Upper lobe of right lung (tissue), 1 donor: ENCODE measurements at regions not wholly inside any gene's neighbourhood (a gene's known extent, or its start where the extent isn't known, plus 50 kb on each side); places are given as distances from the start of the nearest gene placed in this dataset.

ENCODE experiments used
- ATAC-seq: fragments of 200-7000 bp; cut with Tn5 transposase; one replicate; pipeline ENCODE4 v1.9.1; 2020; ENCODE audit warnings: mild to moderate bottlenecking, moderate library complexity
- DNase-seq: peaks from one replicate; pipeline ENCODE4 v3.0.0-alpha.2; 2020
- H3K27ac ChIP-seq: fragments of 200-600 bp; one replicate; pipeline ENCODE4 v1.8.0; 2022
- H3K27me3 ChIP-seq: fragments of 200-600 bp; one replicate; pipeline ENCODE4 v1.8.0; 2022; ENCODE audit warnings: mild to moderate bottlenecking
- H3K36me3 ChIP-seq: fragments of 200-600 bp; one replicate; pipeline ENCODE4 v1.8.0; 2022
- H3K4me1 ChIP-seq: fragments of 200-600 bp; one replicate; pipeline ENCODE4 v1.8.0; 2022
- H3K4me3 ChIP-seq: fragments of 200-600 bp; one replicate; pipeline ENCODE4 v1.8.0; 2022; ENCODE audit warnings: mild to moderate bottlenecking
- H3K9me3 ChIP-seq: fragments of 200-600 bp; one replicate; pipeline ENCODE4 v1.8.0; 2022
- intact Hi-C: fragments of 100-400 bp; cut with DNase I; formaldehyde crosslinking; loops from one replicate; pipeline ENCODE4 v1.11.0; 2022
- TF ChIP-seq, protein P1 (sequence below): fragments of 200-600 bp; IDR thresholded peaks from one replicate; pipeline ENCODE4 v1.8.0; 2022; ENCODE audit warnings: antibody characterized with exemption
- donor health status: DM: no; HTN: yes; CAD: no; lungs with severe emphysema.

DNA sequence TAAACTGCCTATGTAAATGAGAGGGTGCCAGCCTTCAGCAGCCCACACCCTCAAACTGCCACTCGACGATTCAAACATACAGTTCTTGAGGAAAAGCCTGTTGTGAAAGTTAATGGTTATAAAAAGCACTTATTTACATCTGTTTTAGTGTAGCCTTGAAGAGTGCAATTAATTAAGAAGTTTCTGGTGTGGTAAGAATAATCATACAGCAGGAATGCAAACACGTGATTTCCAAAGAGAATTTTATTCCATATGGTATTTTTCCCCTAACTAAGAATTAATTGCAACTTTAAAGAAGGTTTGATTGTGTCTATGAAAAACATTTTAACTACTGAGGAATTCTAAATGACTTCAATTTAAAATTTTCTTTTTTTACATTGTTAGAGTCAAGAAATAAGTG, 176.3 kb upstream of the PITX2 start:
- DNase-seq: no peak
- Histone ChIP-seq H3K4me1 (no peaks in the 10 kb centered on the region), H3K27ac (no peak overlapping the region), H3K9me3 (no peaks in the 10 kb centered on the region), H3K27me3 (no peaks in the 10 kb centered on the region), H3K4me3 (no peak overlapping the region), H3K36me3 (no peaks in the 10 kb centered on the region)
- TF ChIP-seq, protein P1, sequence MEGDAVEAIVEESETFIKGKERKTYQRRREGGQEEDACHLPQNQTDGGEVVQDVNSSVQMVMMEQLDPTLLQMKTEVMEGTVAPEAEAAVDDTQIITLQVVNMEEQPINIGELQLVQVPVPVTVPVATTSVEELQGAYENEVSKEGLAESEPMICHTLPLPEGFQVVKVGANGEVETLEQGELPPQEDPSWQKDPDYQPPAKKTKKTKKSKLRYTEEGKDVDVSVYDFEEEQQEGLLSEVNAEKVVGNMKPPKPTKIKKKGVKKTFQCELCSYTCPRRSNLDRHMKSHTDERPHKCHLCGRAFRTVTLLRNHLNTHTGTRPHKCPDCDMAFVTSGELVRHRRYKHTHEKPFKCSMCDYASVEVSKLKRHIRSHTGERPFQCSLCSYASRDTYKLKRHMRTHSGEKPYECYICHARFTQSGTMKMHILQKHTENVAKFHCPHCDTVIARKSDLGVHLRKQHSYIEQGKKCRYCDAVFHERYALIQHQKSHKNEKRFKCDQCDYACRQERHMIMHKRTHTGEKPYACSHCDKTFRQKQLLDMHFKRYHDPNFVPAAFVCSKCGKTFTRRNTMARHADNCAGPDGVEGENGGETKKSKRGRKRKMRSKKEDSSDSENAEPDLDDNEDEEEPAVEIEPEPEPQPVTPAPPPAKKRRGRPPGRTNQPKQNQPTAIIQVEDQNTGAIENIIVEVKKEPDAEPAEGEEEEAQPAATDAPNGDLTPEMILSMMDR: no peak
- no peak for ATAC-seq
- intact Hi-C loops: no loop called here

DNA sequence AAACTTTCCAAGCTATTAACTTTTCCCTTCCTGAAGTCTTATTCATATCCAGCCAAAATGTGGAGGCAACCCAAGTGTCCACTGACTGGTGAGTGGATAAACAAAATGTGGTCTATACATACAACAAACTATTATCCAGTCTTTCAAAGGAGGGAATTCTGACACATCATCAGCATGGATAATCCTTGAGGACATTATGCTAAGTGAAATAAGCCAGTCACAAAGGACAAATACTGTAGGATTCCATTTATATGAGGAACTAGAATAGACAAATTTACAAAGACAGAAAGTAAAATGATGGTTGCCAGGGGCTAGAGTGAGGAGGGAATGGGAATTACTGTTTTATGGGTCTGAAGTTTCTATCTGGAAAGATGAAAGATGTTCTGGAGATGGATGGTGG, 178.7 kb upstream of the PITX2 start:
- TF ChIP-seq, protein P1: no peak
- intact Hi-C loops: no loop called here
- Histone ChIP-seq H3K4me3 (no peak overlapping the region), H3K27ac (no peak overlapping the region), H3K36me3 (no peaks in the 10 kb centered on the region), H3K9me3 (no peaks in the 10 kb centered on the region), H3K27me3 (no peaks in the 10 kb centered on the region), H3K4me1 (no peaks in the 10 kb centered on the region)
- ATAC-seq (no peak), DNase-seq (no peak)

DNA sequence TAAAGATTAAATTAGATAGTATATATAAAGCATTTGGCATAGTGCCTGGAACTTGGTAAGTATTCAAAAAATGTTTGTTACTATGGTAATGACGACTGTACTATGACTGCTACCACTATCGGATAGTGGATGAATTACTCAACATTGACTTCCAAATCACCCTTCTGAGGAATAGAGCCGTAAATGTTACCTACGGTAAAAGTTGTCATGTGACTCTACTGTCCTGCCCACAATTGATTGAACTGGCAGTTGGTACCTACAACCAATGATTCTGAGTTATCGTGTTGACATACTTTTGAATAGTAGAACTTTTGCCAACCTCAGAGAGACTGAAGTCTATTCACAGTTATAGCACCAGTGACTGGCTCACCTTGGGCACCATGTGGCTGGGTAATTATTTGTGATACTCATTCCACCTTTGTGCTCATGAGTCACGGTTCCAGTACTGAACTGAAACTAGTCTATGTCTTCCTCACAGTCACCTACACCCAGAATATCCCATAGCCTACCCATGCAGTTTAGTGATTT, 185.5 kb upstream of the PITX2 start:
- H3K27ac ChIP-seq: no peak overlapping the region
- TF ChIP-seq, protein P1: no peak
- DNase-seq (no peak), ATAC-seq (no peak)
- H3K9me3 ChIP-seq: no peaks in the 10 kb centered on the region
- no peaks in the 10 kb centered on the region for H3K36me3 ChIP-seq
- intact Hi-C loops: no loop called here
- no peaks in the 10 kb centered on the region for H3K4me1 ChIP-seq
- H3K27me3 ChIP-seq: no peaks in the 10 kb centered on the region
- H3K4me3 ChIP-seq: no peak overlapping the region

DNA sequence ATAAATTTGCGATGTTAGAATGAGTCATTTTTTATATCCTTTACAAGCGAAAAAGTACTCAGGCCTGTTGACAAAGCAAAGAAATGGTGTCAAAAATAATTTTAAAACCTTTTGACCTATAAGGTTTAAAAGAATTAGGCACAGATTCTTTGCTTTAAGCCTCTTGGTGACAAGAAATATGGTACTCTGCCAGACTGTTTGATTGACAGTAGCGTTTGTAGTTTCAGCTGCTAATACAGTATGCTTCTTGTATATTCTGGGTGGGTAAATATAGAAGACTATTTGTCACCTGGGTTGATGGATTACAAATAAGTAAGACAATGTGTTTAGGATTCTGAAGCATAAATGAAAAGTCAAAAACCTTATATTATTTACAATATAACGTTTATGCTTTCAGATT, 193.1 kb upstream of the PITX2 start:
- Histone ChIP-seq H3K27ac (no peak overlapping the region), H3K27me3 (no peaks in the 10 kb centered on the region), H3K4me1 (no peaks in the 10 kb centered on the region), H3K36me3 (no peaks in the 10 kb centered on the region), H3K9me3 (no peaks in the 10 kb centered on the region), H3K4me3 (no peak overlapping the region)
- no peak for ATAC-seq
- no peak for DNase-seq
- intact Hi-C loops: no loop called here
- TF ChIP-seq, protein P1: no peak

DNA sequence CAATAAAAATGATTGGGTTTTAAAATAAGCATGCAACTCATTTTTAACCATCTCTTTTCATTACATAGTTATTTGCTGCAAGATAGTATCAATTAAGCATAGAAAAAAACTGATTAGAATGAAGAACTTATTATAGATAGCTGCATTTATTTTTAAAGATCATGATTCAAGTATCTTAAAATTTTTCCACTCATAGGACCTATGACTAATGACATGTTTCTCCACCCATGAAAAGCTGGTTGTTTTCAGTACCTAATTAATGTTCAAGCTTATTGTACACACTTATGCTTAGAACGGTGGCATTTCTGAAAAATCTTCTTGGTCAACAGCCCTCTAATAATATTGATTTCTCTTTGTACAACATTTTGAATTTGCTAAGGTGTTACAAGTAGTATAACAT, 193.5 kb upstream of the PITX2 start:
- H3K27me3 ChIP-seq: no peaks in the 10 kb centered on the region
- DNase-seq (no peak), ATAC-seq (no peak)
- H3K9me3 ChIP-seq: no peaks in the 10 kb centered on the region
- H3K27ac ChIP-seq: no peak overlapping the region
- H3K4me3 ChIP-seq: no peak overlapping the region
- H3K36me3 ChIP-seq: no peaks in the 10 kb centered on the region
- no peaks in the 10 kb centered on the region for H3K4me1 ChIP-seq
- intact Hi-C loops: no loop called here
- TF ChIP-seq, protein P1: no peak

DNA sequence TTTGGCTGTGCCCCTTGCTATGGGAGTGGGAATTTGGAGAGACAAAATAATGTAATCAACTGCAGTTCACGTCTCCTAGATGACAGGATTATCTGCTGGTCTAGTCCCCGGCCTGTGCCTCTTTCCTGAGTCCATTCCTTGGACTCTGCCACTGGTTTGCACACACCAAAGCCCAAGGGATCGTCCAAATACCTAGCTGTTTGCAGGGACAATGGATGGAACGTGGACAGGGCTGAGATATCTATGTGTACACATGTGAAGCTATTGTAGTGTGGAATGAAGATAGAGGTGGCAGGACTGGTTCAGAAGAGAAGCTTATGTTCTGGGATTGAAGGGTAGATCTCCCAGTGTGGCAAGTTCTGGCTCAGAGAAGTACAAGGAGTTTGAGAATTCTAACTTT, 198.3 kb upstream of the PITX2 start:
- DNase-seq (no peak), ATAC-seq (no peak)
- no peak overlapping the region for H3K27ac ChIP-seq

More for the DNA sequence above, 198.3 kb upstream of the PITX2 start:
- Histone ChIP-seq H3K27me3 (no peaks in the 10 kb centered on the region), H3K4me1 (no peaks in the 10 kb centered on the region), H3K9me3 (no peaks in the 10 kb centered on the region), H3K4me3 (no peak overlapping the region), H3K36me3 (no peaks in the 10 kb centered on the region)
- intact Hi-C loops: no loop called here
- TF ChIP-seq, protein P1: no peak
